BE2C (cell line): ENCODE measurements at regions not wholly inside any gene's neighbourhood (a gene's known extent, or its start where the extent isn't known, plus 50 kb on each side); places are given as distances from the start of the nearest gene placed in this dataset.

ENCODE experiments used
- DNase-seq: peaks from one replicate; pipeline ENCODE4 v3.0.0-alpha.2; 2020
- H3K27me3 ChIP-seq: fragments of 250-450 bp; sonication (Bioruptor Pico); 2 replicates; pipeline ENCODE4 v1.5.1; 2020; ENCODE audit warnings: mild to moderate bottlenecking
- H3K36me3 ChIP-seq: fragments of 250-450 bp; sonication (Bioruptor Pico); 2 replicates; pipeline ENCODE4 v1.5.1; 2020; ENCODE audit warnings: mild to moderate bottlenecking
- H3K4me1 ChIP-seq: fragments of 250-450 bp; sonication (Bioruptor Pico); 2 replicates; pipeline ENCODE4 v1.5.1; 2020
- H3K4me3 ChIP-seq: 2 replicates; pipeline ENCODE4 v1.5.1; 2011; ENCODE audit warnings: low read depth, low read length
- H3K9me3 ChIP-seq: fragments of 250-450 bp; sonication (Bioruptor Pico); 2 replicates; pipeline ENCODE4 v1.5.1; 2020
- TF ChIP-seq, protein P1 (sequence below): IDR thresholded peaks from 2 replicates; pipeline ENCODE4 v1.5.1; 2012; ENCODE audit warnings: mild to moderate bottlenecking, low read depth, low read length

DNA sequence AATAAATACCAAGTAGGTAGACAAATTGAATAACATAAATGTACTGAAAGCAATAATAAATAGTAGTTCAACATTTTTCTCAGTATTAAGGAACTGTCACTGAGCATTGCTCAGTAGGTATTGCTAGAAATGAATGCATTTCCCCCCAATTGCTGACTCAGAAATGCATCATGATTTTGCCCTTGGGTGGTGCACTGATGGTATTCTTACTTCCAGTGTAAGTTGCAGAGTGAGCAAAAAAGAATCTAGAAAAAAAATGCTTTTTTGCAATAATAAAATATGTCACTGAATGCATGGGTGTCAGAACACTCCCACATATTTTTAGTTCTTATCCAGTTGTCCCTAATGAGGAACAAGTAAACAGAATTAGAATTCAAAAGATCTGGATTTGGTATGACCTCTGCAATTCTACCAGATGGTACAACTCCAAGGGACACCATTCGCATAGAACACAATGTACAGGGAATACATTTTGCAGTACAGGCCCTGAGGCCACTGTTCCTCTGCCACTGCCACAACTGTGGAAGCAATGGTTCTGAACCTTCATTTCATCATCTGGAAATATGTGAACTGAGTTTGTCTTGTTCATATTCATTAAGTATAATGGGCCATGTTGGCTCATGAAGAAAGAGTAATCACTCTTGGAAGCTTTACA is 78.0 kb downstream of the ATP6V1G3 start:
- H3K4me1 ChIP-seq: peaks cover 7% of the 10 kb centered on the region
- no peak overlapping the region for H3K4me3 ChIP-seq
- no peaks in the 10 kb centered on the region for H3K9me3 ChIP-seq
- TF ChIP-seq, protein P1, sequence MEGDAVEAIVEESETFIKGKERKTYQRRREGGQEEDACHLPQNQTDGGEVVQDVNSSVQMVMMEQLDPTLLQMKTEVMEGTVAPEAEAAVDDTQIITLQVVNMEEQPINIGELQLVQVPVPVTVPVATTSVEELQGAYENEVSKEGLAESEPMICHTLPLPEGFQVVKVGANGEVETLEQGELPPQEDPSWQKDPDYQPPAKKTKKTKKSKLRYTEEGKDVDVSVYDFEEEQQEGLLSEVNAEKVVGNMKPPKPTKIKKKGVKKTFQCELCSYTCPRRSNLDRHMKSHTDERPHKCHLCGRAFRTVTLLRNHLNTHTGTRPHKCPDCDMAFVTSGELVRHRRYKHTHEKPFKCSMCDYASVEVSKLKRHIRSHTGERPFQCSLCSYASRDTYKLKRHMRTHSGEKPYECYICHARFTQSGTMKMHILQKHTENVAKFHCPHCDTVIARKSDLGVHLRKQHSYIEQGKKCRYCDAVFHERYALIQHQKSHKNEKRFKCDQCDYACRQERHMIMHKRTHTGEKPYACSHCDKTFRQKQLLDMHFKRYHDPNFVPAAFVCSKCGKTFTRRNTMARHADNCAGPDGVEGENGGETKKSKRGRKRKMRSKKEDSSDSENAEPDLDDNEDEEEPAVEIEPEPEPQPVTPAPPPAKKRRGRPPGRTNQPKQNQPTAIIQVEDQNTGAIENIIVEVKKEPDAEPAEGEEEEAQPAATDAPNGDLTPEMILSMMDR: no peak
- H3K36me3 ChIP-seq: no peaks in the 10 kb centered on the region
- no peak for DNase-seq
- H3K27me3 ChIP-seq: no peaks in the 10 kb centered on the region

DNA sequence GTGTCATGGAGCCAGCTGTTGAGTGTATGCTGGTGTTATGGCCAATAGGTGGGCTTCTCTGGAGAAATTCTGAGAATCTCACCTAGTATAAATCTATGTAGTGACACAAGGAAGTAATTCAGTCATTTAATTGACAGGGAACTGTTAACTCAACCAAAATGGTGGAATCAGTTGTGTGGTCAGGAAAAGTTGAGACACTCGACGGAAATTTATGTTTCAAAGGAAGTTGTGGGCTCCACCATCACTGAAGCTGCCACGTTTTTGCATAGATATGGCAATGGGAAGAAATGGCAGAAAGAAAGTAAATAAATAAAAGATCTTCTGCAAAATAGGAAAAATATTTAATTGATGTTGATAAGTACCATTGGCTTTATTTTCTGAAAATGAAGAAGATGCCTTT is 84.5 kb downstream of the ATP6V1G3 start:
- no peak overlapping the region for H3K4me3 ChIP-seq
- TF ChIP-seq, protein P1: no peak
- DNase-seq: no peak
- no peaks in the 10 kb centered on the region for H3K4me1 ChIP-seq
- H3K9me3 ChIP-seq: no peaks in the 10 kb centered on the region
- H3K27me3 ChIP-seq: no peaks in the 10 kb centered on the region
- H3K36me3 ChIP-seq: no peaks in the 10 kb centered on the region

DNA sequence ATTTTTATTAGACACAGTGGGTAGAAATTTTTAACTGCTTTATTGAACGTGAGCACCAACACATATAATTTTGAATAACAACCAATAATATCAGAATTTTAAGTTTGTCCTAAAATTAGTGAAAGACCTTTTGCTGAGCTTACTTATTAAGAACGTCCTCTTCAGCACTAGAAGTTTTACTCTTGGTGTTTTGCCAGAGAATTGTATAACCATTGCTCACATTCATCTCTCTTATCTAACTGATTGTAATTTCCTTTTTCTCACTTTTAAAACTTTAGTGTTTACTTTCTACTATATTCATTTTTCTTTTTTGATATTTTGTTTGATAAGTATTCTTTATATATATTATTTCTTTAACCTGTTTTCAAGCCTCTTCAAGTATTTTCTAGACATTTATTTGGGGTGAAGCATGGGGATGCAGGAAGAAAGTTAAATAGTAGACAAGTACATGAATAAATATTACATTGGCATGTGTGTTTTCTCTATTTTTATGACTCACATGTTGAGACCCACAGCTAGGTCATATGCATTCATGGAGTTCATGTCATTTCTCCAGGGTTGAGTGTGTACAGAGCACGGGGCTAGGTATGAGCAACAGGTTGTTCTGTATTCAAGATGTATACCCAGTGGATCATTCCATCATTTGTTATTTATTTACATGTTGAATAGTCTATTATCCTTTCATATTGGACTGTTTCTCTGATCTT is 90.6 kb downstream of the ATP6V1G3 start:
- no peaks in the 10 kb centered on the region for H3K36me3 ChIP-seq
- no peak for DNase-seq
- H3K4me3 ChIP-seq: no peak overlapping the region

DNA sequence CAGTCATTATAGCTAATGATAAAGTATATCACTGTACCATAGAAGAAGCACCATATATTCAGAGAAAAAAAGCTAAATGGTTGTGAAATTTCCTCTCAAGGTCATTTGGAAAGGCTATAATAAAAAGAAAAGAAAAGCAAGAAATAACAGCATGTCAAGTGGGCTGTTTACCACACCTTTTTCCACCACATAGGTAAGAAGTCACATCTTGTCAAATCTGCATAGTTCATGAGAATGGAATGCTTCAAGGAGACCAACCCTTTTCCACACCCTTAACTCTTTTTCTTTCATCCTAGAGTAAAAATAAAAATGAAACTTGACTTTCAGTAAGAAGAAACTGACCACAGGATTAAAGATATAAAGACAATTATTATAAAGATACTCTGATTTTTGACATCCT is 91.2 kb downstream of the ATP6V1G3 start:
- Histone ChIP-seq H3K27me3 (no peaks in the 10 kb centered on the region), H3K9me3 (no peaks in the 10 kb centered on the region), H3K4me3 (no peak overlapping the region), H3K36me3 (no peaks in the 10 kb centered on the region), H3K4me1 (no peaks in the 10 kb centered on the region)
- no peak for DNase-seq
- TF ChIP-seq, protein P1: no peak

More for the DNA sequence above, 90.6 kb downstream of the ATP6V1G3 start:
- H3K4me1 ChIP-seq: no peaks in the 10 kb centered on the region
- TF ChIP-seq, protein P1: no peak
- no peaks in the 10 kb centered on the region for H3K9me3 ChIP-seq
- H3K27me3 ChIP-seq: no peaks in the 10 kb centered on the region

DNA sequence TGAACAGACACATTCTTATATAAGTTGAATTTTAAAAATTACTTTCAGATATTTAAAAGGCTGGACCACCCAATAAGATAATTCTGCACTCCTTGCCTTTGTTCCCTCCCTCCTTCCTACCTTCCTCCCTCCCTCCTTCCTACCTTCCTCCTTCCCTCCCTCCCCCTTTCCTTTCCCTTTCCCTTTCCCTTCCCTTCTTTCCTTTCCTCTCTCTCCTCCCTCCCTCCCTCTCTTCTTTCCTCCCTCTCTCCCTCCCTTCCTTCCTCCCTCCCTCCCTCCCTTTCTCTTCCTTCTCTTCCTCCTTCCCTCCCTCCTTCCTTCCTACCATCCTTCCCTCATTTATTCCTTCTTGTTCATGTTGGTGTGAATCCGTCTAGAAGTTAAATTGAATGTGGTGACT is 93.0 kb downstream of the ATP6V1G3 start:
- Histone ChIP-seq H3K27me3 (no peaks in the 10 kb centered on the region), H3K36me3 (no peaks in the 10 kb centered on the region), H3K9me3 (no peaks in the 10 kb centered on the region), H3K4me3 (no peak overlapping the region), H3K4me1 (no peaks in the 10 kb centered on the region)
- DNase-seq: no peak
- TF ChIP-seq, protein P1: no peak

DNA sequence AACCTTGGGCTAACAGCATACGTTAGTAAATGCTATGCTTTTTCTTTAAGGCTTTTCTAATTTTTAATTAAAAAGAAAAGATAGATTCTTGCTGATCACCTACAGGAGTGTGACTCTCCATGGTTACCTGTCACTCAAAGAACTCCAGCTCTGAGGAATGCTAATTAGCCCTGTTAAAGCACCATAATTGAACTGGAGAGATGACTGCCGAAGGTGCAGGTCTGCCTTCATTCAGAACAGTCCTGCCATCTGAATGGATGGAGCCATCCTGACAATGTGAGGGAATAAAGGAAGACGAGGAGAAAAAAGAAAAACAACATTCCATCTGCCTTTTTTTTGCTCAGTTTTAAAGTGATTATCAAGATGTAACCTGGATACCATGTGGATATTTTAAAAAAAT is 94.6 kb downstream of the ATP6V1G3 start:
- TF ChIP-seq, protein P1: no peak
- Histone ChIP-seq H3K36me3 (no peaks in the 10 kb centered on the region), H3K4me3 (no peak overlapping the region), H3K4me1 (no peaks in the 10 kb centered on the region), H3K9me3 (no peaks in the 10 kb centered on the region), H3K27me3 (no peaks in the 10 kb centered on the region)
- no peak for DNase-seq
